ENCODE measurements at regions not wholly inside any gene's neighbourhood (a gene's known extent, or its start where the extent isn't known, plus 50 kb on each side); places are given as distances from the start of the nearest gene placed in this dataset.

- intact Hi-C loops (cut with DNase I) = no loop called here
- no peak for DNase-seq (ENCODE audit: low spot score)
These were observed 420.2 kb upstream of the MEX3C start for GRCh38 chr18:51617572-51618260.

- intact Hi-C loops (cut with DNase I) = no loop called here
- DNase-seq (ENCODE audit: low spot score) = no peak
These were observed 421.8 kb upstream of the MEX3C start for GRCh38 chr18:51619283-51619682.

GRCh38 chr18:51621113-51621863 is 423.8 kb upstream of the MEX3C start:
- DNase-seq (ENCODE audit: low spot score) = no peak
- intact Hi-C loops (cut with DNase I) = no loop called here

- intact Hi-C loops (cut with DNase I) = no loop called here
- DNase-seq (ENCODE audit: low spot score) = no peak
These were observed 424.3 kb upstream of the MEX3C start for GRCh38 chr18:51621864-51622160.

- intact Hi-C loops (cut with DNase I) = no loop called here
- DNase-seq (ENCODE audit: low spot score) = no peak
These were observed 425.2 kb upstream of the MEX3C start for GRCh38 chr18:51622702-51623101.

GRCh38 chr18:51623653-51624052 is 426.2 kb upstream of the MEX3C start:
- DNase-seq (ENCODE audit: low spot score) = no peak
- intact Hi-C loops (cut with DNase I) = no loop called here

GRCh38 chr18:51630706-51631105 is 433.2 kb upstream of the MEX3C start:
- intact Hi-C loops (cut with DNase I) = no loop called here

GRCh38 chr18:51637881-51638280 is 440.4 kb upstream of the MEX3C start:
- no peak for DNase-seq (ENCODE audit: low spot score)
- intact Hi-C loops (cut with DNase I) = no loop called here

More at GRCh38 chr18:51630706-51631105, 433.2 kb upstream of the MEX3C start:
- no peak for DNase-seq (ENCODE audit: low spot score)

GRCh38 chr18:51639541-51639940 is 442.1 kb upstream of the MEX3C start:
- intact Hi-C loops (cut with DNase I) = no loop called here
- DNase-seq (ENCODE audit: low spot score) = no peak

GRCh38 chr18:51643483-51643882 is 446.0 kb upstream of the MEX3C start:
- no peak for DNase-seq (ENCODE audit: low spot score)
- intact Hi-C loops (cut with DNase I) = no loop called here

GRCh38 chr18:51645607-51646006 is 448.1 kb upstream of the MEX3C start:
- DNase-seq (ENCODE audit: low spot score) = no peak
- intact Hi-C loops (cut with DNase I) = no loop called here

- DNase-seq (ENCODE audit: low spot score) = no peak
These were observed 449.9 kb upstream of the MEX3C start for GRCh38 chr18:51647346-51647745.

GRCh38 chr18:51647942-51648341 is 450.5 kb upstream of the MEX3C start:
- intact Hi-C loops (cut with DNase I) = no loop called here
- DNase-seq (ENCODE audit: low spot score) = no peak

More at GRCh38 chr18:51647346-51647745, 449.9 kb upstream of the MEX3C start:
- intact Hi-C loops (cut with DNase I) = no loop called here

GRCh38 chr18:51649796-51650195 is 452.3 kb upstream of the MEX3C start:
- intact Hi-C loops (cut with DNase I) = no loop called here
- DNase-seq (ENCODE audit: low spot score) = no peak

- no peak for DNase-seq (ENCODE audit: low spot score)
- intact Hi-C loops (cut with DNase I) = no loop called here
These were observed 454.3 kb upstream of the MEX3C start for GRCh38 chr18:51651761-51652160.

GRCh38 chr18:51653507-51654213 is 456.2 kb upstream of the MEX3C start:
- intact Hi-C loops (cut with DNase I) = no loop called here
- DNase-seq (ENCODE audit: low spot score) = no peak

GRCh38 chr18:51654488-51655326 is 457.2 kb upstream of the MEX3C start:
- intact Hi-C loops (cut with DNase I) = no loop called here
- no peak for DNase-seq (ENCODE audit: low spot score)

- intact Hi-C loops (cut with DNase I) = no loop called here
- DNase-seq (ENCODE audit: low spot score) = no peak
These were observed 457.8 kb upstream of the MEX3C start for GRCh38 chr18:51655327-51655698.

GRCh38 chr18:51656249-51656648 is 458.8 kb upstream of the MEX3C start:
- intact Hi-C loops (cut with DNase I) = no loop called here
- no peak for DNase-seq (ENCODE audit: low spot score)

- intact Hi-C loops (cut with DNase I) = no loop called here
- DNase-seq (ENCODE audit: low spot score) = no peak
These were observed 461.0 kb upstream of the MEX3C start for GRCh38 chr18:51658436-51658835.
